ENCODE measurements at regions not wholly inside any gene's neighbourhood (a gene's known extent, or its start where the extent isn't known, plus 50 kb on each side); places are given as distances from the start of the nearest gene placed in this dataset.

GRCh38 chr5:148733601-148734438, 79.5 kb upstream of the HTR4 start:
- Mint-ChIP-seq H3K4me3 (no peak overlapping the region), H3K36me3 (no peaks in the 10 kb centered on the region), H3K27ac (no peak overlapping the region), H3K27me3 (peaks cover 8 to 32% (median 9%) of the 10 kb centered on the region in 5 donors), H3K9me3 (no peaks in the 10 kb centered on the region), H3K4me1 (peaks cover 0 to 8% (median 5%) of the 10 kb centered on the region in 7 donors)
- no peaks in the 10 kb centered on the region for H3K36me3 ChIP-seq (ENCODE audit: control insufficient read depth in 2 of 3, insufficient read depth in 3 of 3, low read length in 3 of 3)
- no peaks in the 10 kb centered on the region for H3K4me1 ChIP-seq (ENCODE audit: control insufficient read depth in 2 of 2, insufficient read depth in 2 of 2, low read length in 2 of 2)
- ATAC-seq: peak; percentile 53
- ChIA-PET CTCF (interaction anchor here (0.5 to 4.6 kb wide), 16 partner anchors 9 to 554 kb away, joined by 3 to 44 read pairs (median 4); partner anchors contain the start of gene ADRB2), POLR2A (no interaction called here)
- no peaks in the 10 kb centered on the region for H3K27me3 ChIP-seq (ENCODE audit: control insufficient read depth in 2 of 2, insufficient read depth in 2 of 2, low read length in 2 of 2)
- no peaks in the 10 kb centered on the region for H3K9me3 ChIP-seq (ENCODE audit: control insufficient read depth in 2 of 3, low read length in 3 of 3)
- peak; percentile 26 to 64 (median 49) for DNase-seq
- no peak overlapping the region for H3K27ac ChIP-seq (ENCODE audit: low read depth, low read length)
- intact Hi-C loops (cut with micrococcal nuclease): loop anchor here (1.0 to 5.0 kb wide), 10 partner anchors 7 to 830 kb away; partner anchors contain the start of gene ADRB2 (in 2 of the 2)
- H3K4me3 ChIP-seq (ENCODE audit: low read length): no peak overlapping the region

- CTCF ChIA-PET: interaction anchor here (0.5 to 4.6 kb wide), 11 partner anchors 92 to 535 kb away, joined by 3 to 44 read pairs (median 5); partner anchors contain the start of gene ADRB2
Measured at GRCh38 chr5:148734518-148734917, 80.2 kb upstream of the HTR4 start.

GRCh38 chr5:148735301-148735835, 81.0 kb upstream of the HTR4 start:
- Histone ChIP-seq H3K27me3 (ENCODE audit: control insufficient read depth in 2 of 2, insufficient read depth in 2 of 2, low read length in 2 of 2) (no peaks in the 10 kb centered on the region), H3K4me1 (ENCODE audit: control insufficient read depth in 2 of 2, insufficient read depth in 2 of 2, low read length in 2 of 2) (no peaks in the 10 kb centered on the region), H3K4me3 (ENCODE audit: low read length) (no peak overlapping the region), H3K27ac (ENCODE audit: low read depth, low read length) (no peak overlapping the region), H3K9me3 (ENCODE audit: control insufficient read depth in 2 of 3, low read length in 3 of 3) (no peaks in the 10 kb centered on the region), H3K36me3 (ENCODE audit: control insufficient read depth in 2 of 3, insufficient read depth in 3 of 3, low read length in 3 of 3) (no peaks in the 10 kb centered on the region)
- CTCF ChIA-PET: interaction anchor here (0.9 to 4.6 kb wide), 4 partner anchors 62 to 537 kb away, joined by 4 to 44 read pairs (median 16); no protein-coding TSS in a partner anchor
- intact Hi-C loops (cut with micrococcal nuclease): no loop called here
- POLR2A ChIA-PET: no interaction called here
- Mint-ChIP-seq H3K4me3 (no peak overlapping the region), H3K27me3 (peaks cover 11 to 37% (median 18%) of the 10 kb centered on the region in 5 donors), H3K27ac (no peak overlapping the region), H3K36me3 (no peaks in the 10 kb centered on the region), H3K9me3 (no peaks in the 10 kb centered on the region), H3K4me1 (peaks cover 0 to 8% (median 5%) of the 10 kb centered on the region in 7 donors)
- DNase-seq (no peak), ATAC-seq (no peak)

More at GRCh38 chr5:148734518-148734917, 80.2 kb upstream of the HTR4 start:
- Mint-ChIP-seq H3K36me3 (no peaks in the 10 kb centered on the region), H3K4me3 (no peak overlapping the region), H3K27ac (no peak overlapping the region), H3K4me1 (peaks cover 0 to 8% (median 5%) of the 10 kb centered on the region in 7 donors), H3K27me3 (peaks cover 9 to 37% (median 13%) of the 10 kb centered on the region in 5 donors), H3K9me3 (no peaks in the 10 kb centered on the region)
- ATAC-seq (no peak), DNase-seq (no peak)
- no peak overlapping the region for H3K4me3 ChIP-seq (ENCODE audit: low read length)
- POLR2A ChIA-PET: no interaction called here
- H3K27me3 ChIP-seq (ENCODE audit: control insufficient read depth in 2 of 2, insufficient read depth in 2 of 2, low read length in 2 of 2): no peaks in the 10 kb centered on the region
- H3K27ac ChIP-seq (ENCODE audit: low read depth, low read length): no peak overlapping the region
- intact Hi-C loops (cut with micrococcal nuclease): loop anchor here (5.0 kb wide), 2 partner anchors 93 to 533 kb away; partner anchors contain the start of gene ADRB2 (in 2 of the 2)
- H3K9me3 ChIP-seq (ENCODE audit: control insufficient read depth in 2 of 3, low read length in 3 of 3): no peaks in the 10 kb centered on the region
- no peaks in the 10 kb centered on the region for H3K4me1 ChIP-seq (ENCODE audit: control insufficient read depth in 2 of 2, insufficient read depth in 2 of 2, low read length in 2 of 2)
- H3K36me3 ChIP-seq (ENCODE audit: control insufficient read depth in 2 of 3, insufficient read depth in 3 of 3, low read length in 3 of 3): no peaks in the 10 kb centered on the region

- intact Hi-C loops (cut with micrococcal nuclease): no loop called here
- Mint-ChIP-seq H3K27ac (no peak overlapping the region), H3K9me3 (no peaks in the 10 kb centered on the region), H3K36me3 (no peaks in the 10 kb centered on the region), H3K4me1 (peaks cover 0 to 4% (median 0%) of the 10 kb centered on the region in 7 donors), H3K4me3 (no peak overlapping the region), H3K27me3 (peaks cover 19 to 35% (median 23%) of the 10 kb centered on the region in 5 donors)
- Histone ChIP-seq H3K27ac (ENCODE audit: low read depth, low read length) (no peak overlapping the region), H3K9me3 (ENCODE audit: control insufficient read depth in 2 of 3, low read length in 3 of 3) (no peaks in the 10 kb centered on the region), H3K4me3 (ENCODE audit: low read length) (no peak overlapping the region), H3K4me1 (ENCODE audit: control insufficient read depth in 2 of 2, insufficient read depth in 2 of 2, low read length in 2 of 2) (no peaks in the 10 kb centered on the region), H3K36me3 (ENCODE audit: control insufficient read depth in 2 of 3, insufficient read depth in 3 of 3, low read length in 3 of 3) (no peaks in the 10 kb centered on the region), H3K27me3 (ENCODE audit: control insufficient read depth in 2 of 2, insufficient read depth in 2 of 2, low read length in 2 of 2) (no peaks in the 10 kb centered on the region)
- ATAC-seq (no peak), DNase-seq (no peak)
- CTCF ChIA-PET: interaction anchor here (0.8 to 5.7 kb wide), 6 partner anchors 8 to 526 kb away, joined by 3 to 31 read pairs (median 4); no protein-coding TSS in a partner anchor
- POLR2A ChIA-PET: no interaction called here
Measured at GRCh38 chr5:148739023-148739422, 84.7 kb upstream of the HTR4 start.

- ATAC-seq (no peak), DNase-seq (no peak)
- Histone ChIP-seq H3K27me3 (ENCODE audit: control insufficient read depth in 2 of 2, insufficient read depth in 2 of 2, low read length in 2 of 2) (no peaks in the 10 kb centered on the region), H3K9me3 (ENCODE audit: control insufficient read depth in 2 of 3, low read length in 3 of 3) (no peaks in the 10 kb centered on the region), H3K36me3 (ENCODE audit: control insufficient read depth in 2 of 3, insufficient read depth in 3 of 3, low read length in 3 of 3) (no peaks in the 10 kb centered on the region), H3K4me3 (ENCODE audit: low read length) (no peak overlapping the region), H3K4me1 (ENCODE audit: control insufficient read depth in 2 of 2, insufficient read depth in 2 of 2, low read length in 2 of 2) (no peaks in the 10 kb centered on the region), H3K27ac (ENCODE audit: low read depth, low read length) (no peak overlapping the region)
- Mint-ChIP-seq H3K27ac (no peak overlapping the region), H3K4me1 (peaks cover 0 to 5% (median 0%) of the 10 kb centered on the region in 7 donors), H3K27me3 (peaks cover 17 to 35% (median 25%) of the 10 kb centered on the region in 5 donors), H3K9me3 (no peaks in the 10 kb centered on the region), H3K4me3 (no peak overlapping the region), H3K36me3 (no peaks in the 10 kb centered on the region)
- CTCF ChIA-PET: interaction anchor here (0.8 to 5.7 kb wide), 5 partner anchors 9 to 526 kb away, joined by 3 to 31 read pairs (median 3); no protein-coding TSS in a partner anchor
- POLR2A ChIA-PET: no interaction called here
- intact Hi-C loops (cut with micrococcal nuclease): no loop called here
Measured at GRCh38 chr5:148739524-148739923, 85.2 kb upstream of the HTR4 start.

GRCh38 chr5:148740079-148740858, 85.9 kb upstream of the HTR4 start:
- Mint-ChIP-seq H3K4me3 (no peak overlapping the region), H3K27ac (no peak overlapping the region), H3K36me3 (no peaks in the 10 kb centered on the region), H3K27me3 (peaks cover 17 to 37% (median 26%) of the 10 kb centered on the region in 5 donors), H3K4me1 (peaks cover 0 to 5% (median 0%) of the 10 kb centered on the region in 7 donors), H3K9me3 (no peaks in the 10 kb centered on the region)
- Histone ChIP-seq H3K9me3 (ENCODE audit: control insufficient read depth in 2 of 3, low read length in 3 of 3) (no peaks in the 10 kb centered on the region), H3K4me1 (ENCODE audit: control insufficient read depth in 2 of 2, insufficient read depth in 2 of 2, low read length in 2 of 2) (no peaks in the 10 kb centered on the region), H3K27me3 (ENCODE audit: control insufficient read depth in 2 of 2, insufficient read depth in 2 of 2, low read length in 2 of 2) (no peaks in the 10 kb centered on the region), H3K4me3 (ENCODE audit: low read length) (no peak overlapping the region), H3K36me3 (ENCODE audit: control insufficient read depth in 2 of 3, insufficient read depth in 3 of 3, low read length in 3 of 3) (no peaks in the 10 kb centered on the region), H3K27ac (ENCODE audit: low read depth, low read length) (no peak overlapping the region)
- ChIA-PET CTCF (interaction anchor here (1.2 to 5.7 kb wide), 8 partner anchors 7 to 525 kb away, joined by 3 to 31 read pairs (median 6); no protein-coding TSS in a partner anchor), POLR2A (no interaction called here)
- ATAC-seq: no peak
- intact Hi-C loops (cut with micrococcal nuclease): no loop called here
- no peak for DNase-seq

Measured in naive thymus-derived CD4-positive, alpha-beta T cell (primary cell).